SJCRH30 (cell line): ENCODE measurements at regions not wholly inside any gene's neighbourhood (a gene's known extent, or its start where the extent isn't known, plus 50 kb on each side); places are given as distances from the start of the nearest gene placed in this dataset.
"Not testable (repeated sequence)": the region's sequence is repeated elsewhere in the genome, so short reads cannot be mapped to it uniquely, and the experiment has no call there.

Source experiments
- DNase-seq, 2 experiments: peaks; one replicate each; pipeline ENCODE4 v3.0.0-alpha.2; 2015 to 2020
- H3K27ac ChIP-seq: fragments of 250-450 bp; sonication (Bioruptor Pico); 2 replicates; pipeline ENCODE4 v1.5.1; 2020; ENCODE audit warnings: mild to moderate bottlenecking, moderate library complexity
- H3K27me3 ChIP-seq: fragments of 250-450 bp; sonication (Bioruptor Pico); 2 replicates; pipeline ENCODE4 v1.5.1; 2020; ENCODE audit warnings: mild to moderate bottlenecking, moderate library complexity
- H3K36me3 ChIP-seq: fragments of 250-450 bp; sonication (Bioruptor Pico); 2 replicates; pipeline ENCODE4 v1.5.1; 2020; ENCODE audit warnings: mild to moderate bottlenecking, moderate library complexity
- H3K4me1 ChIP-seq: fragments of 250-450 bp; sonication (Bioruptor Pico); 2 replicates; pipeline ENCODE4 v1.5.1; 2020; ENCODE audit warnings: mild to moderate bottlenecking, moderate library complexity
- H3K4me3 ChIP-seq: fragments of 250-450 bp; sonication (Bioruptor Pico); 2 replicates; pipeline ENCODE4 v1.5.1; 2020; ENCODE audit warnings: mild to moderate bottlenecking, moderate library complexity
- H3K9me3 ChIP-seq: fragments of 250-450 bp; sonication (Bioruptor Pico); replicated peaks from 2 replicates; pipeline ENCODE4 v1.5.1; 2020; ENCODE audit warnings: mild to moderate bottlenecking, moderate library complexity

GRCh38 chr2:588074-588645 lies 89.0 kb downstream of the TMEM18 start:
- no peak overlapping the region for H3K27ac ChIP-seq
- H3K27me3 ChIP-seq: peaks cover 32% of the 10 kb centered on the region
- no peak overlapping the region for H3K4me3 ChIP-seq
- no peaks in the 10 kb centered on the region for H3K9me3 ChIP-seq
- H3K4me1 ChIP-seq: no peaks in the 10 kb centered on the region
- DNase-seq: no peak
- H3K36me3 ChIP-seq: no peaks in the 10 kb centered on the region

GRCh38 chr2:587087-587960 lies 89.9 kb downstream of the TMEM18 start:
- Histone ChIP-seq H3K36me3 (no peaks in the 10 kb centered on the region), H3K27me3 (peaks cover 32% of the 10 kb centered on the region), H3K4me3 (no peak overlapping the region), H3K4me1 (no peaks in the 10 kb centered on the region), H3K9me3 (no peaks in the 10 kb centered on the region), H3K27ac (no peak overlapping the region)
- DNase-seq: no peak

GRCh38 chr2:586641-587076 lies 90.5 kb downstream of the TMEM18 start:
- Histone ChIP-seq H3K9me3 (no peaks in the 10 kb centered on the region), H3K4me1 (no peaks in the 10 kb centered on the region), H3K27me3 (peaks cover 32% of the 10 kb centered on the region), H3K36me3 (no peaks in the 10 kb centered on the region), H3K4me3 (no peak overlapping the region), H3K27ac (no peak overlapping the region)
- no peak for DNase-seq

- H3K4me3 ChIP-seq: no peak overlapping the region
- H3K27me3 ChIP-seq: peaks cover 27% of the 10 kb centered on the region
- no peak overlapping the region for H3K27ac ChIP-seq
- no peak for DNase-seq
- no peaks in the 10 kb centered on the region for H3K4me1 ChIP-seq
- H3K9me3 ChIP-seq: no peaks in the 10 kb centered on the region
- H3K36me3 ChIP-seq: no peaks in the 10 kb centered on the region
These were observed 92.1 kb downstream of the TMEM18 start for GRCh38 chr2:584863-585823.

GRCh38 chr2:583666-584065 lies 93.5 kb downstream of the TMEM18 start:
- H3K27ac ChIP-seq: no peak overlapping the region
- no peak overlapping the region for H3K4me3 ChIP-seq
- H3K4me1 ChIP-seq: no peaks in the 10 kb centered on the region
- no peaks in the 10 kb centered on the region for H3K36me3 ChIP-seq
- no peaks in the 10 kb centered on the region for H3K9me3 ChIP-seq
- H3K27me3 ChIP-seq: peaks cover 18% of the 10 kb centered on the region
- DNase-seq: no peak

- H3K4me3 ChIP-seq: no peak overlapping the region
- no peaks in the 10 kb centered on the region for H3K4me1 ChIP-seq
- H3K36me3 ChIP-seq: no peaks in the 10 kb centered on the region
- H3K9me3 ChIP-seq: no peaks in the 10 kb centered on the region
- H3K27ac ChIP-seq: no peak overlapping the region
- DNase-seq: no peak
- H3K27me3 ChIP-seq: peaks cover 15% of the 10 kb centered on the region
These were observed 94.2 kb downstream of the TMEM18 start for GRCh38 chr2:582792-583528.

GRCh38 chr2:582289-582688 lies 94.9 kb downstream of the TMEM18 start:
- not testable (repeated sequence) for H3K4me3 ChIP-seq, H3K4me1 ChIP-seq, H3K36me3 ChIP-seq, H3K9me3 ChIP-seq, DNase-seq, H3K27ac ChIP-seq
- H3K27me3 ChIP-seq: peaks cover 15% of the 10 kb centered on the region

- no peaks in the 10 kb centered on the region for H3K9me3 ChIP-seq
- no peak overlapping the region for H3K4me3 ChIP-seq
- no peak for DNase-seq
- no peaks in the 10 kb centered on the region for H3K4me1 ChIP-seq
- peaks cover 3% of the 10 kb centered on the region; the same call in 1 of the 2 replicates for H3K27me3 ChIP-seq
- H3K36me3 ChIP-seq: no peaks in the 10 kb centered on the region
- no peak overlapping the region for H3K27ac ChIP-seq
These were observed 97.2 kb downstream of the TMEM18 start for GRCh38 chr2:579961-580360.

- Histone ChIP-seq H3K4me1 (no peaks in the 10 kb centered on the region), H3K4me3 (no peak overlapping the region), H3K27me3 (no peaks in the 10 kb centered on the region), H3K36me3 (no peaks in the 10 kb centered on the region), H3K27ac (no peak overlapping the region), H3K9me3 (no peaks in the 10 kb centered on the region)
- DNase-seq: no peak
These were observed 97.8 kb downstream of the TMEM18 start for GRCh38 chr2:579351-579886.

- Histone ChIP-seq H3K36me3 (no peaks in the 10 kb centered on the region), H3K9me3 (no peaks in the 10 kb centered on the region), H3K4me1 (no peaks in the 10 kb centered on the region), H3K4me3 (no peak overlapping the region), H3K27me3 (no peaks in the 10 kb centered on the region), H3K27ac (no peak overlapping the region)
- no peak for DNase-seq
These were observed 100.9 kb downstream of the TMEM18 start for GRCh38 chr2:576292-576691.

- no peaks in the 10 kb centered on the region for H3K27me3 ChIP-seq
- no peak overlapping the region for H3K27ac ChIP-seq
- H3K36me3 ChIP-seq: no peaks in the 10 kb centered on the region
- no peak for DNase-seq
- H3K4me3 ChIP-seq: no peak overlapping the region
- no peaks in the 10 kb centered on the region for H3K9me3 ChIP-seq
- no peaks in the 10 kb centered on the region for H3K4me1 ChIP-seq
These were observed 101.4 kb downstream of the TMEM18 start for GRCh38 chr2:575727-576236.

GRCh38 chr2:575030-575726 lies 102.0 kb downstream of the TMEM18 start:
- H3K27me3 ChIP-seq: no peaks in the 10 kb centered on the region
- no peak for DNase-seq
- no peaks in the 10 kb centered on the region for H3K36me3 ChIP-seq
- H3K9me3 ChIP-seq: no peaks in the 10 kb centered on the region
- H3K4me1 ChIP-seq: no peaks in the 10 kb centered on the region
- no peak overlapping the region for H3K4me3 ChIP-seq
- H3K27ac ChIP-seq: no peak overlapping the region

GRCh38 chr2:573805-574392 lies 103.3 kb downstream of the TMEM18 start:
- no peak overlapping the region for H3K27ac ChIP-seq
- H3K9me3 ChIP-seq: no peaks in the 10 kb centered on the region
- H3K27me3 ChIP-seq: peaks cover 4% of the 10 kb centered on the region; the same call in 1 of the 2 replicates
- no peak for DNase-seq
- no peaks in the 10 kb centered on the region for H3K36me3 ChIP-seq
- H3K4me3 ChIP-seq: no peak overlapping the region
- H3K4me1 ChIP-seq: no peaks in the 10 kb centered on the region
